Sigmoid colon (tissue), 6 donors: ENCODE measurements at regions not wholly inside any gene's neighbourhood (a gene's known extent, or its start where the extent isn't known, plus 50 kb on each side); places are given as distances from the start of the nearest gene placed in this dataset.

Experiments used
- DNase-seq: peaks from one replicate; pipeline ENCODE4 v3.0.0-alpha.2; 2019
- H3K27ac ChIP-seq, 4 donors: fragments of 200-600 bp; sonication (generic); one replicate each; pipeline ENCODE4 v1.5.1; 2016 to 2019; ENCODE audit warnings: mild to moderate bottlenecking in 1 of 4
- H3K27me3 ChIP-seq, 3 donors: fragments of 200-600 bp; sonication (generic); one replicate each; pipeline ENCODE4 v1.5.1; 2019; ENCODE audit warnings: mild to moderate bottlenecking in 1 of 3
- H3K36me3 ChIP-seq, 4 donors: fragments of 200-600 bp; sonication (generic); one replicate each; pipeline ENCODE4 v1.5.1; 2016 to 2019
- H3K4me1 ChIP-seq, 4 donors: fragments of 200-600 bp; sonication (generic); one replicate each; pipeline ENCODE4 v1.5.1; 2017 to 2019
- H3K4me3 ChIP-seq, 4 donors: fragments of 200-600 bp; sonication (generic); one replicate each; pipeline ENCODE4 v1.5.1; 2017 to 2019; ENCODE audit warnings: mild to moderate bottlenecking in 2 of 4, moderate library complexity in 1 of 4
- H3K9me3 ChIP-seq, 4 donors: fragments of 200-600 bp in 3 of 4; sonication (generic) in 3 of 4; one replicate each; pipeline versions ENCODE4 v1.5.1 to v1.6.1; 2013 to 2019
- CTCF ChIP-seq, 4 experiments: fragments of 450-650 bp in 3 of 4; fragments of 200-600 bp in 1 of 4; IDR thresholded peaks; one replicate each; pipeline ENCODE4 v1.5.1; 2016 to 2019; ENCODE audit warnings: antibody characterized with exemption in 4 of 4, mild to moderate bottlenecking in 3 of 4, moderate library complexity in 2 of 4
- EP300 ChIP-seq, 4 donors: sonication (generic); formaldehyde crosslinking; IDR thresholded peaks; one replicate each; pipeline ENCODE4 v1.6.1; 2017; ENCODE audit warnings: antibody characterized with exemption in 4 of 4
- POLR2A ChIP-seq, 2 donors: fragments of 450-650 bp; IDR thresholded peaks; one replicate each; pipeline ENCODE4 v1.6.1; 2016; ENCODE audit warnings: antibody characterized with exemption in 2 of 2, mild to moderate bottlenecking in 2 of 2, moderate library complexity in 2 of 2
- POLR2AphosphoS5 ChIP-seq, 4 donors: sonication (generic); formaldehyde crosslinking; IDR thresholded peaks; one replicate each; pipeline ENCODE4 v1.6.1; 2017; ENCODE audit warnings: antibody characterized with exemption in 4 of 4
- WGBS, 2 donors: extraction: QIAGEN DNeasy Blood & Tissue Kit; methylation state at CpG; one replicate each; pipeline ENCODE4 v1.1.7; 2013; 5-methylcytosine and 5-hydroxymethylcytosine counted together
- intact Hi-C: fragments of 100-400 bp; cut with DNase I; formaldehyde crosslinking; loops from one replicate; pipeline ENCODE4 v1.15.1; 2023
- donor health status: healthy with polysubstance abuse.
- donor health status: healthy.

- H3K27ac ChIP-seq: peak overlapping the region; percentile 59 to 78 (median 68)
- H3K27me3 ChIP-seq: no peaks in the 10 kb centered on the region
- DNase-seq: peak; percentile 81
- intact Hi-C loops: no loop called here
- no peaks in the 10 kb centered on the region for H3K36me3 ChIP-seq
- peak in 3 of 4 donors; percentile 7 to 44 (median 20) for TF ChIP-seq POLR2AphosphoS5 (IDR thresholded peaks at IDR 0.05)
- no peak for TF ChIP-seq EP300 (IDR thresholded peaks at IDR 0.05)
- 43 to 69% methylated on average over 8 of the region's 8 CpGs for WGBS, 2 donors
- H3K4me3 ChIP-seq: peak overlapping the region in 3 of 4 donors; percentile 16 to 31 (median 22)
- peaks cover 0 to 18% (median 11%) of the 10 kb centered on the region in 4 donors for H3K4me1 ChIP-seq
- H3K9me3 ChIP-seq: no peaks in the 10 kb centered on the region
Measured at GRCh38 chr18:67359873-67360838, 156.4 kb downstream of the DSEL start.

- Histone ChIP-seq H3K36me3 (no peaks in the 10 kb centered on the region), H3K4me3 (no peak overlapping the region), H3K9me3 (no peaks in the 10 kb centered on the region), H3K27me3 (no peaks in the 10 kb centered on the region), H3K4me1 (peaks cover 0 to 18% (median 11%) of the 10 kb centered on the region in 4 donors), H3K27ac (peak overlapping the region in 2 of 4 donors; percentile 67 to 78)
- intact Hi-C loops: no loop called here
- 87 to 88% methylated on average over 8 of the region's 8 CpGs for WGBS, 2 donors
- TF ChIP-seq POLR2AphosphoS5 (IDR thresholded peaks at IDR 0.05) (no peak), EP300 (IDR thresholded peaks at IDR 0.05) (no peak), CTCF (IDR thresholded peaks at IDR 0.05) (no peak), POLR2A (IDR thresholded peaks at IDR 0.05) (no peak)
- no peak for DNase-seq
Measured at GRCh38 chr18:67358947-67359346, 157.6 kb downstream of the DSEL start.

- intact Hi-C loops: no loop called here
- no peak for DNase-seq
- 68 to 89% methylated on average over 4 of the region's 4 CpGs for WGBS, 2 donors
- Histone ChIP-seq H3K4me3 (no peak overlapping the region), H3K27me3 (no peaks in the 10 kb centered on the region), H3K4me1 (peaks cover 0 to 4% (median 4%) of the 10 kb centered on the region in 4 donors), H3K27ac (no peak overlapping the region), H3K36me3 (no peaks in the 10 kb centered on the region), H3K9me3 (no peaks in the 10 kb centered on the region)
- TF ChIP-seq EP300 (IDR thresholded peaks at IDR 0.05): no peak
- TF ChIP-seq CTCF (IDR thresholded peaks at IDR 0.05): no peak
- no peak for TF ChIP-seq POLR2A (IDR thresholded peaks at IDR 0.05)
- no peak for TF ChIP-seq POLR2AphosphoS5 (IDR thresholded peaks at IDR 0.05)
Measured at GRCh38 chr18:67354692-67355091, 161.8 kb downstream of the DSEL start.

- 41 to 43% methylated on average over 1 of the region's 1 CpG for WGBS, 2 donors
- Histone ChIP-seq H3K9me3 (no peaks in the 10 kb centered on the region), H3K4me1 (no peaks in the 10 kb centered on the region), H3K4me3 (no peak overlapping the region), H3K36me3 (no peaks in the 10 kb centered on the region), H3K27me3 (no peaks in the 10 kb centered on the region), H3K27ac (no peak overlapping the region)
- no peak for DNase-seq
- TF ChIP-seq CTCF (IDR thresholded peaks at IDR 0.05) (no peak), EP300 (IDR thresholded peaks at IDR 0.05) (no peak), POLR2AphosphoS5 (IDR thresholded peaks at IDR 0.05) (no peak), POLR2A (IDR thresholded peaks at IDR 0.05) (no peak)
- intact Hi-C loops: no loop called here
Measured at GRCh38 chr18:67354091-67354490, 162.4 kb downstream of the DSEL start.

GRCh38 chr18:67347438-67347837 is 169.1 kb downstream of the DSEL start:
- no peaks in the 10 kb centered on the region for H3K36me3 ChIP-seq
- WGBS, 2 donors: 27 to 53% methylated on average over 1 of the region's 1 CpG
- no peaks in the 10 kb centered on the region for H3K4me1 ChIP-seq
- no peak overlapping the region for H3K4me3 ChIP-seq
- TF ChIP-seq POLR2AphosphoS5 (IDR thresholded peaks at IDR 0.05) (no peak), POLR2A (IDR thresholded peaks at IDR 0.05) (no peak), CTCF (IDR thresholded peaks at IDR 0.05) (no peak), EP300 (IDR thresholded peaks at IDR 0.05) (no peak)
- no peak for DNase-seq
- H3K27ac ChIP-seq: no peak overlapping the region
- H3K9me3 ChIP-seq: no peaks in the 10 kb centered on the region
- H3K27me3 ChIP-seq: no peaks in the 10 kb centered on the region
- intact Hi-C loops: no loop called here
